ENCODE measurements at regions not wholly inside any gene's neighbourhood (a gene's known extent, or its start where the extent isn't known, plus 50 kb on each side); places are given as distances from the start of the nearest gene placed in this dataset.

GRCh38 chr3:25071846-25072245 lies 356.2 kb upstream of the RARB start:
- peaks cover 17% of the 10 kb centered on the region for H3K4me1 Mint-ChIP-seq (ENCODE audit: low read depth, unreplicated experiment)
- H3K27me3 Mint-ChIP-seq (ENCODE audit: unreplicated experiment) = no peaks in the 10 kb centered on the region
- TF ChIP-seq CTCF (IDR thresholded peaks at IDR 0.05; ENCODE audit: unreplicated experiment) = no peak
- no peaks in the 10 kb centered on the region for H3K36me3 Mint-ChIP-seq (ENCODE audit: insufficient read depth, unreplicated experiment)
- DNase-seq = no peak
- BruUV-seq (replicated peaks) = no TSS peak
- CTCF ChIA-PET = no interaction called here
- H3K4me3 Mint-ChIP-seq (ENCODE audit: low read depth, unreplicated experiment) = no peak overlapping the region
- intact Hi-C loops (cut with micrococcal nuclease; ENCODE audit: unreplicated experiment) = no loop called here
- no peaks in the 10 kb centered on the region for H3K9me3 Mint-ChIP-seq (ENCODE audit: low read depth, unreplicated experiment)
- no peak overlapping the region for H3K27ac Mint-ChIP-seq (ENCODE audit: unreplicated experiment)

GRCh38 chr3:25073423-25073822 lies 354.6 kb upstream of the RARB start:
- no peak for TF ChIP-seq CTCF (IDR thresholded peaks at IDR 0.05; ENCODE audit: unreplicated experiment)
- H3K27me3 Mint-ChIP-seq (ENCODE audit: unreplicated experiment) = no peaks in the 10 kb centered on the region
- no peaks in the 10 kb centered on the region for H3K36me3 Mint-ChIP-seq (ENCODE audit: insufficient read depth, unreplicated experiment)
- no peak overlapping the region for H3K4me3 Mint-ChIP-seq (ENCODE audit: low read depth, unreplicated experiment)
- CTCF ChIA-PET = no interaction called here
- H3K9me3 Mint-ChIP-seq (ENCODE audit: low read depth, unreplicated experiment) = no peaks in the 10 kb centered on the region
- H3K27ac Mint-ChIP-seq (ENCODE audit: unreplicated experiment) = no peak overlapping the region
- peaks cover 17% of the 10 kb centered on the region for H3K4me1 Mint-ChIP-seq (ENCODE audit: low read depth, unreplicated experiment)
- BruUV-seq (replicated peaks) = no TSS peak
- intact Hi-C loops (cut with micrococcal nuclease; ENCODE audit: unreplicated experiment) = no loop called here
- no peak for DNase-seq

GRCh38 chr3:25074149-25074548 lies 353.9 kb upstream of the RARB start:
- peaks cover 17% of the 10 kb centered on the region for H3K4me1 Mint-ChIP-seq (ENCODE audit: low read depth, unreplicated experiment)
- no peak overlapping the region for H3K4me3 Mint-ChIP-seq (ENCODE audit: low read depth, unreplicated experiment)
- no peaks in the 10 kb centered on the region for H3K36me3 Mint-ChIP-seq (ENCODE audit: insufficient read depth, unreplicated experiment)
- DNase-seq = no peak
- no peaks in the 10 kb centered on the region for H3K27me3 Mint-ChIP-seq (ENCODE audit: unreplicated experiment)
- no peaks in the 10 kb centered on the region for H3K9me3 Mint-ChIP-seq (ENCODE audit: low read depth, unreplicated experiment)
- BruUV-seq (replicated peaks) = no TSS peak
- intact Hi-C loops (cut with micrococcal nuclease; ENCODE audit: unreplicated experiment) = no loop called here
- CTCF ChIA-PET = no interaction called here
- no peak overlapping the region for H3K27ac Mint-ChIP-seq (ENCODE audit: unreplicated experiment)
- no peak for TF ChIP-seq CTCF (IDR thresholded peaks at IDR 0.05; ENCODE audit: unreplicated experiment)

GRCh38 chr3:25080461-25080860 lies 347.6 kb upstream of the RARB start:
- H3K27ac Mint-ChIP-seq (ENCODE audit: unreplicated experiment) = no peak overlapping the region
- no peak overlapping the region for H3K4me3 Mint-ChIP-seq (ENCODE audit: low read depth, unreplicated experiment)
- no peaks in the 10 kb centered on the region for H3K36me3 Mint-ChIP-seq (ENCODE audit: insufficient read depth, unreplicated experiment)
- BruUV-seq (replicated peaks) = no TSS peak
- TF ChIP-seq CTCF (IDR thresholded peaks at IDR 0.05; ENCODE audit: unreplicated experiment) = no peak
- H3K27me3 Mint-ChIP-seq (ENCODE audit: unreplicated experiment) = no peaks in the 10 kb centered on the region
- no peaks in the 10 kb centered on the region for H3K9me3 Mint-ChIP-seq (ENCODE audit: low read depth, unreplicated experiment)
- CTCF ChIA-PET = no interaction called here
- H3K4me1 Mint-ChIP-seq (ENCODE audit: low read depth, unreplicated experiment) = no peaks in the 10 kb centered on the region
- intact Hi-C loops (cut with micrococcal nuclease; ENCODE audit: unreplicated experiment) = no loop called here
- no peak for DNase-seq

- Mint-ChIP-seq H3K36me3 (ENCODE audit: insufficient read depth, unreplicated experiment) (no peaks in the 10 kb centered on the region), H3K4me1 (ENCODE audit: low read depth, unreplicated experiment) (no peaks in the 10 kb centered on the region), H3K4me3 (ENCODE audit: low read depth, unreplicated experiment) (no peak overlapping the region), H3K27me3 (ENCODE audit: unreplicated experiment) (no peaks in the 10 kb centered on the region), H3K27ac (ENCODE audit: unreplicated experiment) (no peak overlapping the region), H3K9me3 (ENCODE audit: low read depth, unreplicated experiment) (no peaks in the 10 kb centered on the region)
- no peak for DNase-seq
- intact Hi-C loops (cut with micrococcal nuclease; ENCODE audit: unreplicated experiment) = no loop called here
- TF ChIP-seq CTCF (IDR thresholded peaks at IDR 0.05; ENCODE audit: unreplicated experiment) = no peak
- BruUV-seq (replicated peaks) = no TSS peak
- CTCF ChIA-PET = no interaction called here
Measured at GRCh38 chr3:25084016-25084415, 344.0 kb upstream of the RARB start.

All from Calu3 (cell line).